ENCODE measurements at regions not wholly inside any gene's neighbourhood (a gene's known extent, or its start where the extent isn't known, plus 50 kb on each side); places are given as distances from the start of the nearest gene placed in this dataset.

DNA sequence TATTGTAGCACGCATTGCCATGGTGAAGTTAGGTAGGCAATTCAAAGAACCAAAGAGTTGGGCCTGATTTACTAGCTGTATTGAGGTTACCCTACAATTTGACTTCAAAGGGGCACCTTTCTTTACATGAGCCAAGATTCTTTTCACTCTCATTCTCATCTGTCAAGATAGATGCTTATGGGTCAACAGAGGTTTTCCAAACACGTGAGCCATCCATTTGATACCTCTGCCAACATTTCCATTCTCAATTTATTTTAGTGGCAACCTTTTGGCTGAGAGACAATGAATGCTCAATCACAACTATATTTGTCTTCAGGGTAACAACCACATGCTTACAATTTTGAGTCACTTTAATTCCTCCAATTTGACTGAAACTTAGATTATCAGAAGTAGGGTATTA, 370.6 kb upstream of the CDH20 start:
- 71 to 86% methylated on average over 1 of the region's 2 CpGs for WGBS, 2 experiments (ENCODE audit: insufficient coverage in 2 of 2)
- Histone ChIP-seq H3K4me1 (ENCODE audit: control insufficient read depth, insufficient read depth, low read length, poor library complexity, severe bottlenecking) (no peaks in the 10 kb centered on the region), H3K9me3 (ENCODE audit: control insufficient read depth, low read length) (no peaks in the 10 kb centered on the region), H3K27ac (ENCODE audit: low read depth, low read length, severe bottlenecking) (no peak overlapping the region), H3K36me3 (ENCODE audit: control insufficient read depth, insufficient read depth, low read length) (no peaks in the 10 kb centered on the region), H3K4me3 (ENCODE audit: extremely low read depth, insufficient read depth, low read length, poor library complexity, severe bottlenecking) (no peak overlapping the region)

DNA sequence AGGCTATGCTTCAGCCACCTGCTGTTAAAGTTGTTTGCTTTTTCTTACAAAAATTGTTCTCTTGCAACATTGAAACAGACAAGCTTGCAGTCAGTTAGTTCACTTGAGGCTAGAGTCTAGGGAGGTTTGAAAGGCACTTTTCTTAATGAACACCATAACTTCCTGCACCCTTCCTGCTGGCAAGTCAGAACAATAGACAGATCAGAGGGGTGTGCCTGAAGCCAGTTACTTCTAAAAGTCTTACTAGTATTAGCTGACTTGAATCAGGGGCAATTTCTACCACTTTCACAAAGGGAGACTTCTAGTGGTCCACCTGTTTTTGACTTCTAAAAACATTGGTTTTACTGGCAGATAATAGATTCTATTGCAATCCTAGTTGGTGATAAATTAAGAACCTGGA, 367.4 kb upstream of the CDH20 start:
- Histone ChIP-seq H3K36me3 (ENCODE audit: control insufficient read depth, insufficient read depth, low read length) (no peaks in the 10 kb centered on the region), H3K4me3 (ENCODE audit: extremely low read depth, insufficient read depth, low read length, poor library complexity, severe bottlenecking) (no peak overlapping the region), H3K27ac (ENCODE audit: low read depth, low read length, severe bottlenecking) (no peak overlapping the region), H3K4me1 (ENCODE audit: control insufficient read depth, insufficient read depth, low read length, poor library complexity, severe bottlenecking) (no peaks in the 10 kb centered on the region), H3K9me3 (ENCODE audit: control insufficient read depth, low read length) (no peaks in the 10 kb centered on the region)

DNA sequence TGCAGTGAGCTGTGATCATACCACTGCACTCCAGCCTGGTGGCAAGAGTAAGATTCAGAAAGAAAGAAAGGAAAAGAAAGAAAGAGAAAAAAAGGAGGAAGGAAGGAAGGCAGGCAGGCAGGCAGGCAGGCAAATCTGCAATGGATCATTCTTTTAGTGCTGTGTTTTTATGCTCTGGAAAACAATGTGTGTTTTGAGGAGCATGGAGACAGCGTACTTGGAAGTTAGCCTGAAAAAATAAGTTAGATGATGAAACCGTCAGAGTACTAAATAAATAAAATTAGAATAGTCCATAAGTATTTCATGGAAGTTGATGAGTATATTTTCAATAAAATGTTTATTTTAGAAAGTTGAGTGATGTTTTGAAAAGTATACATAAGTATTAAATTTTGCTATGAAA, 366.4 kb upstream of the CDH20 start:
- Histone ChIP-seq H3K4me1 (ENCODE audit: control insufficient read depth, insufficient read depth, low read length, poor library complexity, severe bottlenecking) (no peaks in the 10 kb centered on the region), H3K9me3 (ENCODE audit: control insufficient read depth, low read length) (no peaks in the 10 kb centered on the region), H3K4me3 (ENCODE audit: extremely low read depth, insufficient read depth, low read length, poor library complexity, severe bottlenecking) (no peak overlapping the region), H3K27ac (ENCODE audit: low read depth, low read length, severe bottlenecking) (no peak overlapping the region), H3K36me3 (ENCODE audit: control insufficient read depth, insufficient read depth, low read length) (no peaks in the 10 kb centered on the region)
- no CpG with 5 or more reads among the region's 2 CpGs for WGBS, 2 experiments (ENCODE audit: insufficient coverage in 2 of 2)

DNA sequence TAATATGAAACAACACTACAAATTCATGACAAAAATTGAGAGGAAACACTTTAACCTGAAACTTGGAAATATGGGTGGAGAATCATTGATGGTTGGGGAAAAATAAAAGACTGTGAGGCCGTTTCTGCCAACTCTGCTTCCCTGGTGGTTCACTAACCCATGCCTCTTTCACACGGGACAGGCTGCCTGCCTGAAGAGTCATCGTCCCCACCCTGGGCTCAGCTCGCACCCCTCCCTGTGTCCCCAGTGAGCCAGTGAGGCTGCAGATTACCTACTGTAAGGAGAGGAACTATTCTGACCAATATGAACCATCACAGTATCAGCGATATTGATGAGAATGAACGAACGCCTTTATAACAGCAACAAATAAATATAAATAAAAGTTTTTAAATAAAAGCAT, 357.8 kb upstream of the CDH20 start:
- 48% methylated on average over 2 of the region's 7 CpGs; no CpG with 5 or more reads in 1 of the 2 experiments for WGBS, 2 experiments (ENCODE audit: insufficient coverage in 2 of 2)

DNA sequence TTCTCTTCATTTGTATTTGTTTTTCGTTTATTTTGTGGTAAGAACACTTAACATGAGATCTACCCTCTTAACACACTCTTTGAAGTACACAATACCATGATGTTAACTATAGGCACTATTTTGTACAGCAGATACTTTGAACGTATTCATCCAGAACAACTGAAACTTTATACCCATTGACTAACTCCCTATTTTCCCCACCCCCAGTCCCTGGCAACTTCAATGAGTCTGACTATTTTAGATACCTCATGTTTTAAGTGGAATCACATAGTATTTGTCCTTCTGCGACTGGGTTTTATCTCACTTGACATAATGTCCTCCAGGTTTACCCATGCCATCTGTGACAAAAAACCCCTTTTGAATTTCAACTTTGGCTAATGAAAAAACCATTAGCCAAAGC, 356.3 kb upstream of the CDH20 start:
- peaks cover 7% of the 10 kb centered on the region for H3K4me1 ChIP-seq (ENCODE audit: control insufficient read depth, insufficient read depth, low read length, poor library complexity, severe bottlenecking)
- H3K4me3 ChIP-seq (ENCODE audit: extremely low read depth, insufficient read depth, low read length, poor library complexity, severe bottlenecking): no peak overlapping the region
- H3K9me3 ChIP-seq (ENCODE audit: control insufficient read depth, low read length): no peaks in the 10 kb centered on the region
- no peaks in the 10 kb centered on the region for H3K36me3 ChIP-seq (ENCODE audit: control insufficient read depth, insufficient read depth, low read length)
- H3K27ac ChIP-seq (ENCODE audit: low read depth, low read length, severe bottlenecking): no peak overlapping the region
- WGBS, 2 experiments (ENCODE audit: insufficient coverage in 2 of 2): 100% methylated on average over 1 to 2 of the region's 3 CpGs

More for the DNA sequence above, 357.8 kb upstream of the CDH20 start:
- Histone ChIP-seq H3K36me3 (ENCODE audit: control insufficient read depth, insufficient read depth, low read length) (no peaks in the 10 kb centered on the region), H3K4me1 (ENCODE audit: control insufficient read depth, insufficient read depth, low read length, poor library complexity, severe bottlenecking) (peaks cover 7% of the 10 kb centered on the region), H3K27ac (ENCODE audit: low read depth, low read length, severe bottlenecking) (no peak overlapping the region), H3K4me3 (ENCODE audit: extremely low read depth, insufficient read depth, low read length, poor library complexity, severe bottlenecking) (no peak overlapping the region), H3K9me3 (ENCODE audit: control insufficient read depth, low read length) (no peaks in the 10 kb centered on the region)

DNA sequence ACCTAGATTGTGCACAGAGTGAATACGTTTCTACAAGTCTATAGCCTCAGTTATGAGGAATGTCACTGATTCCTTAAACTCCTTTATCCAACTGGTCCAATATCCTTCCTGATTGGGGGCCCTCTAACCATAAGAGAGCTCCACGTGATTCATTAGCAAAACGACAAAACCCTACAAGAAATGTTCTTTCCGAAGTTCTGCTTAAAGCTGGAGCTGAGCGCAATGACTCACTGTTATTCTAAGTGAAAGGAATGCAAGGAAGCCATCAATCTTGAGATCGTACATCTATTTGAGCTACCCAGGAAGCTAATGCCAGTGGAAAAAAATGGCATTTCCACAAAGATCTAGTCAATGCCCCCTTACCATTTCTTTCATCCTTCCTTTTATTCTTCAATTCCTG, 354.9 kb upstream of the CDH20 start:
- Histone ChIP-seq H3K27ac (ENCODE audit: low read depth, low read length, severe bottlenecking) (peak overlapping the region; percentile 68), H3K4me3 (ENCODE audit: extremely low read depth, insufficient read depth, low read length, poor library complexity, severe bottlenecking) (no peak overlapping the region), H3K4me1 (ENCODE audit: control insufficient read depth, insufficient read depth, low read length, poor library complexity, severe bottlenecking) (peaks cover 7% of the 10 kb centered on the region), H3K9me3 (ENCODE audit: control insufficient read depth, low read length) (no peaks in the 10 kb centered on the region), H3K36me3 (ENCODE audit: control insufficient read depth, insufficient read depth, low read length) (no peaks in the 10 kb centered on the region)
- 62 to 64% methylated on average over 3 to 4 of the region's 6 CpGs for WGBS, 2 experiments (ENCODE audit: insufficient coverage in 2 of 2)

DNA sequence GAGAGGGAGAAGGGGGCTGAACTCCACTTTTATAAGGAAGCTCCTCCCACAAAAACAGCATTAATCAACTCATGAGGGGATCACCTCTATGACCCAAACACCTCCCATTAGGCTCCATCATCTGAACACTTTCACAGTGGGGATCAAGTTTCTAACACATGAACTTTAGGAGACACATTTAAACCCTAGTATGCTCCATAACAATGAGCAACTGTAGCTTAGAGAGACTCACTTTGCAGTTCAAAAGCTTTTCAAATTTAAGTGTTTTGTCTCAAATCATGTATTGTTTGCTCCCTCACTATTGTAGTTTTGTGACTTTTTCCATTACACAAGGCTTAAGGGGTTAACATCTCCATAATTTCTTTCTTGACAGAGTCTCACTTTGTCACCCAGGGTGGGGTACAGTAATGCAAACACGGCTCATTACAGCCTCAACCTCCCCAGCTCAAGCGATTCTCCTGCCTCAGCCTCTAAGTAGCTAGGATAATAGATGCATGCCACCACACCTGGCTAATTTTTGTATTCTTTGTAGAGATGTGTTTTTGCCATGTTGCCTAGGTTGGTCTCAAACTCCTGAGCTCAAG, 352.7 kb upstream of the CDH20 start:
- H3K9me3 ChIP-seq (ENCODE audit: control insufficient read depth, low read length): no peaks in the 10 kb centered on the region
- 67% methylated on average over 1 of the region's 2 CpGs; no CpG with 5 or more reads in 1 of the 2 experiments for WGBS, 2 experiments (ENCODE audit: insufficient coverage in 2 of 2)
- H3K27ac ChIP-seq (ENCODE audit: low read depth, low read length, severe bottlenecking): no peak overlapping the region

DNA sequence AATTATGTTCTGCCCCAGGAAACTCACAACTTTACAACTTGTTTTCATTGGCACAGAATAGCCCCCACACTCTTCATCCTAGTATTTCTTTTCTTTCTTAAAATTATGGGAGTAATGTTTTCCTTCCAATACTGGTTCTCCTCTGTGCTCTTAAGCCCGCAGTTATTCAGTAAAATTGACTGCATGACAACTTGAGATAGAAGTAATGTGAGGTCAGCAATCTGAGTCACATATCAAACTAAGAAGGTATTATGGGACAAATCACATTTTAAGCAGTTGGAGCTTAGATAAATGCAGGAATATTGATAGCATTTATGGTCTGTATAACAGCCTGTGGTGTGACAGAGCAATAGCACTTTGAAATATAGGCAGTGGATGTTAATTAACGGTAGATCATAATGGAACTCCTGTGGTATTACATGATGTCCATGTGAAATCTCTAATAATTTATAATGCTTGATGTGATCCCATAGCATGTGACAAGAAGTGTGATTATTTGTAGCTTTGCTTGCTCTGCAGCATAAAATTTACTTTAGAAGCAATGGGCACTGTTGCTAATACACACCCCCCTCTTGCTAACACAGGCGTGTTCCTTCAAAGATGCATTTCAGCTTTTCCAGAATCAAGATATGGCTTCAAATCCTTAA, 351.4 kb upstream of the CDH20 start:
- Histone ChIP-seq H3K27ac (ENCODE audit: low read depth, low read length, severe bottlenecking) (no peak overlapping the region), H3K36me3 (ENCODE audit: control insufficient read depth, insufficient read depth, low read length) (no peaks in the 10 kb centered on the region), H3K9me3 (ENCODE audit: control insufficient read depth, low read length) (no peaks in the 10 kb centered on the region), H3K4me1 (ENCODE audit: control insufficient read depth, insufficient read depth, low read length, poor library complexity, severe bottlenecking) (peaks cover 7% of the 10 kb centered on the region), H3K4me3 (ENCODE audit: extremely low read depth, insufficient read depth, low read length, poor library complexity, severe bottlenecking) (no peak overlapping the region)
- 88% methylated on average over 1 of the region's 3 CpGs for WGBS, 2 experiments (ENCODE audit: insufficient coverage in 2 of 2)

More for the DNA sequence above, 352.7 kb upstream of the CDH20 start:
- H3K4me1 ChIP-seq (ENCODE audit: control insufficient read depth, insufficient read depth, low read length, poor library complexity, severe bottlenecking): peaks cover 7% of the 10 kb centered on the region
- no peak overlapping the region for H3K4me3 ChIP-seq (ENCODE audit: extremely low read depth, insufficient read depth, low read length, poor library complexity, severe bottlenecking)
- no peaks in the 10 kb centered on the region for H3K36me3 ChIP-seq (ENCODE audit: control insufficient read depth, insufficient read depth, low read length)

DNA sequence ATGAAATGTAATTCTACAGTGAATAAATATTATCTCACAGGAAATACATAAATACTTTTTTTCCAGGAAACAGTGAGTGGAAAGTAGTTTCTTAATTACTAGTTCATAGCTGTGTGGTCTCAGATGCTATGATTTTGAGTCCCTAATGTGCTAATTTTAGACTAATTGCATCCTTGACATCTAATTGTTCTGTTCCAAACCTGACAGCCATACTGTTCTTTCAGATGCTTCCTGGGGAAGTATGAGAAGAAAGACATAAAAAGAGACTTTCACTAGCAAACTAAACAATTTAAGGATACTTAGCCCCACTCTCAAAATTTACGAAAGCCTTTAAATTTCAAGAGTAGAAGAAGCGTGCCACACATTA, 350.9 kb upstream of the CDH20 start:
- Histone ChIP-seq H3K4me3 (ENCODE audit: extremely low read depth, insufficient read depth, low read length, poor library complexity, severe bottlenecking) (no peak overlapping the region), H3K36me3 (ENCODE audit: control insufficient read depth, insufficient read depth, low read length) (no peaks in the 10 kb centered on the region), H3K4me1 (ENCODE audit: control insufficient read depth, insufficient read depth, low read length, poor library complexity, severe bottlenecking) (peaks cover 7% of the 10 kb centered on the region), H3K27ac (ENCODE audit: low read depth, low read length, severe bottlenecking) (no peak overlapping the region), H3K9me3 (ENCODE audit: control insufficient read depth, low read length) (no peaks in the 10 kb centered on the region)
- WGBS, 2 experiments (ENCODE audit: insufficient coverage in 2 of 2): no CpG with 5 or more reads among the region's 2 CpGs

DNA sequence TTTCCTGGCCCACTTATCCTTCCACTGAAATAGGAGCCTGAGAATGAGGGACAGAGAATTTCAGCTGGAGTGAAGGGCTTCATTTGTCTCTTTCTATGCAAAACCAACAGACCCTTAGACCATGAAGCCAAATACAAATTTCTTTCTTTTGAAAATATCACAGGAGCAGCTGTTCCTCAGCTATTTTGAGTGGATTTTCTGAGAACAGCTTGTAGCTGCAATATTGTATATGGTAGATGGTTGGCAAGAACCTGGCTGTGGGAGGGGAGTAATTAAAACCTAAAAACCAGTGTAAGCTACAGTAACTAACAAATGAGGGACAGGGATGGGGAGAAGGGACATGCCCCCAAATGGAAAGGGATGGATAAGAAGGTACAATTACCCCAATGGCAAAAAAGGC, 350.3 kb upstream of the CDH20 start:
- no peaks in the 10 kb centered on the region for H3K36me3 ChIP-seq (ENCODE audit: control insufficient read depth, insufficient read depth, low read length)
- no peak overlapping the region for H3K4me3 ChIP-seq (ENCODE audit: extremely low read depth, insufficient read depth, low read length, poor library complexity, severe bottlenecking)
- H3K9me3 ChIP-seq (ENCODE audit: control insufficient read depth, low read length): no peaks in the 10 kb centered on the region
- H3K27ac ChIP-seq (ENCODE audit: low read depth, low read length, severe bottlenecking): no peak overlapping the region
- peaks cover 7% of the 10 kb centered on the region for H3K4me1 ChIP-seq (ENCODE audit: control insufficient read depth, insufficient read depth, low read length, poor library complexity, severe bottlenecking)

DNA sequence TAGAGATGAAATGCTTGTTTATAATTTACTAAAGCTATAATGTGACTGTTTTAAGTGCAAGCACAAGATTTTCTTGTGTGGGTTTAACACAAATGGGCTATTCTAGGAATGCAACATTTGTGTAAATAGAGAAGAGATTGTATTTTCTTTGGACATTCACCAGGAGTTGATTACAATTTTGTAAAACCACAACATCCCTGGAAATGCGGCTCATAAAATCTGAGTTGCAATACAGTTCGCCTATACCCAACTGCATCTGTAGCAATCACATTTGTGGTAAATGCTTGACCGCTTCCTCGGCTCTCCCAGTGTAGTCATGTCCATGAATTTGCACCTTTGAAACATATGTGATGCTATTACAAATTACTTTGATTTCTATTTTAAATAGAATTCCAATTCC, 348.7 kb upstream of the CDH20 start:
- H3K9me3 ChIP-seq (ENCODE audit: control insufficient read depth, low read length): no peaks in the 10 kb centered on the region
- no peak overlapping the region for H3K4me3 ChIP-seq (ENCODE audit: extremely low read depth, insufficient read depth, low read length, poor library complexity, severe bottlenecking)
- no peak overlapping the region for H3K27ac ChIP-seq (ENCODE audit: low read depth, low read length, severe bottlenecking)
- peaks cover 2% of the 10 kb centered on the region for H3K4me1 ChIP-seq (ENCODE audit: control insufficient read depth, insufficient read depth, low read length, poor library complexity, severe bottlenecking)
- H3K36me3 ChIP-seq (ENCODE audit: control insufficient read depth, insufficient read depth, low read length): no peaks in the 10 kb centered on the region
- WGBS, 2 experiments (ENCODE audit: insufficient coverage in 2 of 2): 84 to 100% methylated on average over 1 to 2 of the region's 4 CpGs
